GM12864 (cell line): ENCODE measurements at regions not wholly inside any gene's neighbourhood (a gene's known extent, or its start where the extent isn't known, plus 50 kb on each side); places are given as distances from the start of the nearest gene placed in this dataset.
A peak's percentile ranks its signal among the peaks of the same experiment; 100 is the strongest.

Experiments
- DNase-seq: peaks from one replicate; pipeline ENCODE4 v3.0.0-alpha.2; 2011; ENCODE audit warnings: low read depth
- H3K4me3 ChIP-seq: 2 replicates; pipeline ENCODE4 v1.5.1; 2011; ENCODE audit warnings: mild to moderate bottlenecking, low read depth, low read length, control low read depth
- TF ChIP-seq, protein P1 (sequence below): IDR thresholded peaks from 2 replicates; pipeline ENCODE4 v1.5.1; 2011; ENCODE audit warnings: low read depth, mild to moderate bottlenecking, moderate library complexity, low read length, control low read depth, inconsistent platforms; ENCODE audit errors: missing control alignments

- no peak overlapping the region for H3K4me3 ChIP-seq
- TF ChIP-seq, protein P1, sequence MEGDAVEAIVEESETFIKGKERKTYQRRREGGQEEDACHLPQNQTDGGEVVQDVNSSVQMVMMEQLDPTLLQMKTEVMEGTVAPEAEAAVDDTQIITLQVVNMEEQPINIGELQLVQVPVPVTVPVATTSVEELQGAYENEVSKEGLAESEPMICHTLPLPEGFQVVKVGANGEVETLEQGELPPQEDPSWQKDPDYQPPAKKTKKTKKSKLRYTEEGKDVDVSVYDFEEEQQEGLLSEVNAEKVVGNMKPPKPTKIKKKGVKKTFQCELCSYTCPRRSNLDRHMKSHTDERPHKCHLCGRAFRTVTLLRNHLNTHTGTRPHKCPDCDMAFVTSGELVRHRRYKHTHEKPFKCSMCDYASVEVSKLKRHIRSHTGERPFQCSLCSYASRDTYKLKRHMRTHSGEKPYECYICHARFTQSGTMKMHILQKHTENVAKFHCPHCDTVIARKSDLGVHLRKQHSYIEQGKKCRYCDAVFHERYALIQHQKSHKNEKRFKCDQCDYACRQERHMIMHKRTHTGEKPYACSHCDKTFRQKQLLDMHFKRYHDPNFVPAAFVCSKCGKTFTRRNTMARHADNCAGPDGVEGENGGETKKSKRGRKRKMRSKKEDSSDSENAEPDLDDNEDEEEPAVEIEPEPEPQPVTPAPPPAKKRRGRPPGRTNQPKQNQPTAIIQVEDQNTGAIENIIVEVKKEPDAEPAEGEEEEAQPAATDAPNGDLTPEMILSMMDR = no peak
- no peak for DNase-seq
Observed at GRCh38 chr4:124096290-124096689, 616.2 kb downstream of the ANKRD50 start.

DNA sequence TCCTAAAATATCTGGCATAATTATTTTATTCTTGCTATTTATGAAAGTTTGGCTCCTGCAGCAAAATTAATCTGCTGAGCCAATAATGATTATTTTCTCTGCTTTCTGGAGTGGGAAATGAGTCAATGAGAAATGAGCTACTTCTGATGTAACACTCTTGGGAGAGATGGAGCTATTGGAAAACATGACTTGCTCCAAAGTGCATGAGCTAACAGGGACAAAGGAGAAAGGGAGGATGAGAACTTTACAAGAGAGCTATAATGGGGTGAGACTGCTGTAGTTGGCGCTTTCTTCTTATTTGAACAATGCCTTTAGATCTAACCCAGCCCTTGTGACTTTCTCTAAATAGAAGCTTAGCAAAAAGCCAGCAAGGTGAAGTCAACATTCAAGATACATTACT is 615.1 kb downstream of the ANKRD50 start:
- no peak for DNase-seq
- TF ChIP-seq, protein P1 = no peak

GRCh38 chr4:124104101-124104500 is 608.4 kb downstream of the ANKRD50 start:
- no peak for DNase-seq
- H3K4me3 ChIP-seq = no peak overlapping the region
- TF ChIP-seq, protein P1 = no peak

More for the DNA sequence above, 615.1 kb downstream of the ANKRD50 start:
- H3K4me3 ChIP-seq = no peak overlapping the region

GRCh38 chr4:124104628-124105027 is 607.9 kb downstream of the ANKRD50 start:
- DNase-seq = no peak
- TF ChIP-seq, protein P1 = no peak
- no peak overlapping the region for H3K4me3 ChIP-seq

GRCh38 chr4:124105212-124105611 is 607.3 kb downstream of the ANKRD50 start:
- TF ChIP-seq, protein P1 = no peak
- DNase-seq = no peak
- H3K4me3 ChIP-seq = no peak overlapping the region

- no peak for DNase-seq
- TF ChIP-seq, protein P1 = no peak
- no peak overlapping the region for H3K4me3 ChIP-seq
Observed at GRCh38 chr4:124111411-124111810, 601.1 kb downstream of the ANKRD50 start.

DNA sequence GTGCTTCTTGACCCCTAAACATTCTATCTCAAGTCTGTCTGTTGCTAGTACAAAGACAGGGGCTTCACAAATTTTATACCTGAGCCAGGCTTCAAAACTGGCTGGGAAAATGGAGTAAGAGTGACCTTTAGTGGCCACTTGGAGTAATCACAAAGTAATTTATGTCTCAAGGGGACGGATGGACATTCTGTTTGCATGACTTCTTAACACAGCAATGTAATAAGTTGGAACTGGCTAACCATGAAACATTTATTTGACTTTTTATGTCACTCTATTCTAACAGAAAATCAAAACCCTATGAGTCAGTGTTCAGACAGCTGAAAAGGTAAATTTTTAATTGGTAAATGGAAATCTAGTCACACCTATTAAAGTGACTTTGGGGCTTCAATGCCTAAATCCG is 600.6 kb downstream of the ANKRD50 start:
- H3K4me3 ChIP-seq = no peak overlapping the region
- TF ChIP-seq, protein P1 = peak; percentile 33
- peak; percentile 4 for DNase-seq
